ENCODE measurements at regions not wholly inside any gene's neighbourhood (a gene's known extent, or its start where the extent isn't known, plus 50 kb on each side); places are given as distances from the start of the nearest gene placed in this dataset.

DNA sequence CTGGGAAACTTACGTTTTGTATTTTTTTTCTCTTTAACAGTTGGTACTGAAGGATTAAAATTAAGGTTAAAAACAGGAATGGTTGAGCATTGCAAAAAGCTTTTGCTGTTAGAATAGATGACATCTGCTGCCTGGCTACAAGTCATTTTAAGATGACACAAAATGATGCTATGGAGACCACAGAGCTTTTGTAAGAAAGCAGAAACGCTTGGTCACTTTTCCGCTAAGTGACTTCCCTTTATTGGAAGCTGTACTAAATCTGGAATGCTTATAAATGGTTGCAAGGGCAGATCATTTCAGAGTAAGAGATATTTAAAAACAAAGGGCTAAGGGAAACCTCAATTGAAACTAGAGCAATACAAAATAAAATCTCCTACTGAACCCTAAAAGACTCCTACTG is 544.0 kb downstream of the STK39 start:
- no peak for DNase-seq (ENCODE audit: low read depth in 2 of 2)
- no peak overlapping the region for H3K4me3 ChIP-seq (replicated peaks in 1 of 2; ENCODE audit: low read depth in 2 of 2, low read length in 2 of 2)
- TF ChIP-seq CTCF (IDR thresholded peaks at IDR 0.05; ENCODE audit: low read depth, low read length), result no peak

- no peak for TF ChIP-seq CTCF (IDR thresholded peaks at IDR 0.05; ENCODE audit: low read depth, low read length)
- DNase-seq (ENCODE audit: low read depth in 2 of 2), result no peak
Observed at GRCh38 chr2:167702227-167702626, 545.2 kb downstream of the STK39 start.

DNA sequence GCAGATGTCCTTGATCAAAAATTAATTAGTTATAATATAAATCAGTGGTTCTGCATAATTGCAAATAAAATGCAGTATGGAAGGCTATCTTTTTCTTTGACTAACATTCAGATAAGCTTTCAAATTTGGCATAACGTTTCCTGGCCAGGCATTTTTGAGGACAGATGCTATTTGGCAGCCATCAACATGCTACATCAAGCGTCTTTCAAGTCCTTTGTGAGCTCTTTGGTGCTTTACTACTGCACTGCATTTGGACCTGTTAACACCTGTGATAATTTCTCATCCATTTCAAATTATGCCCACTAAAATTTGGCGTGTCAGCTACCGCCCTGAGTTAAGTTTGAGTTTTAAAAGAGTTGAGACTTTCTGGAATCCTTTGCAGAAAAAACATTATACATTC is 545.7 kb downstream of the STK39 start:
- DNase-seq (ENCODE audit: low read depth in 2 of 2), result no peak

More at GRCh38 chr2:167702227-167702626, 545.2 kb downstream of the STK39 start:
- H3K4me3 ChIP-seq (replicated peaks in 1 of 2; ENCODE audit: low read depth in 2 of 2, low read length in 2 of 2), result no peak overlapping the region

GRCh38 chr2:167697948-167698347 is 549.4 kb downstream of the STK39 start:
- no peak overlapping the region for H3K4me3 ChIP-seq (replicated peaks in 1 of 2; ENCODE audit: low read depth in 2 of 2, low read length in 2 of 2)
- DNase-seq (ENCODE audit: low read depth in 2 of 2), result no peak
- TF ChIP-seq CTCF (IDR thresholded peaks at IDR 0.05; ENCODE audit: low read depth, low read length), result no peak

More for the DNA sequence above, 545.7 kb downstream of the STK39 start:
- no peak for TF ChIP-seq CTCF (IDR thresholded peaks at IDR 0.05; ENCODE audit: low read depth, low read length)
- no peak overlapping the region for H3K4me3 ChIP-seq (replicated peaks in 1 of 2; ENCODE audit: low read depth in 2 of 2, low read length in 2 of 2)

GRCh38 chr2:167697194-167697593 is 550.2 kb downstream of the STK39 start:
- no peak for TF ChIP-seq CTCF (IDR thresholded peaks at IDR 0.05; ENCODE audit: low read depth, low read length)
- no peak overlapping the region for H3K4me3 ChIP-seq (replicated peaks in 1 of 2; ENCODE audit: low read depth in 2 of 2, low read length in 2 of 2)
- no peak for DNase-seq (ENCODE audit: low read depth in 2 of 2)

DNA sequence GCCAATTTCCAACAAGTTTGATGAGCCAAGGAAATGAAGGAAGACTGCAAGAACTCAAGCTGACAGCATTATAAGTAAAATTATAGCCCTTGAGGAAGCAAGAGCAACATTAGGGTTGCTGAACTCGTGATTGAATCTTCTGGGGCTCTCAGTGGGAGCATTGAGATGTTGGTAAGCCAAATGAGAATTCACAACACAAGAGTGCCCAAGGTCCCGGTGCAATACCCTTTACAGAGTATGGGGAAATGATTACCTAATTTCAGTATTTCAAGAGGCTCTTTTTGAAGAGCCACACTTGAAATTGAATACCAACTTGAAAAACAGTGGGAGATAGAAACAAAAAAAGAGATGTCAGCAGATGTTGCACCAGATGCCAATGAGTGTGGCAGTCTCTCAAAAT is 554.5 kb downstream of the STK39 start:
- no peak for TF ChIP-seq CTCF (IDR thresholded peaks at IDR 0.05; ENCODE audit: low read depth, low read length)
- DNase-seq (ENCODE audit: low read depth in 2 of 2), result no peak
- no peak overlapping the region for H3K4me3 ChIP-seq (replicated peaks in 1 of 2; ENCODE audit: low read depth in 2 of 2, low read length in 2 of 2)

GRCh38 chr2:167692191-167692590 is 555.2 kb downstream of the STK39 start:
- TF ChIP-seq CTCF (IDR thresholded peaks at IDR 0.05; ENCODE audit: low read depth, low read length), result no peak
- DNase-seq (ENCODE audit: low read depth in 2 of 2), result peak in 1 of 2 donors; percentile 38
- H3K4me3 ChIP-seq (replicated peaks in 1 of 2; ENCODE audit: low read depth in 2 of 2, low read length in 2 of 2), result no peak overlapping the region
